ENCODE measurements at regions not wholly inside any gene's neighbourhood (a gene's known extent, or its start where the extent isn't known, plus 50 kb on each side); places are given as distances from the start of the nearest gene placed in this dataset.

DNA sequence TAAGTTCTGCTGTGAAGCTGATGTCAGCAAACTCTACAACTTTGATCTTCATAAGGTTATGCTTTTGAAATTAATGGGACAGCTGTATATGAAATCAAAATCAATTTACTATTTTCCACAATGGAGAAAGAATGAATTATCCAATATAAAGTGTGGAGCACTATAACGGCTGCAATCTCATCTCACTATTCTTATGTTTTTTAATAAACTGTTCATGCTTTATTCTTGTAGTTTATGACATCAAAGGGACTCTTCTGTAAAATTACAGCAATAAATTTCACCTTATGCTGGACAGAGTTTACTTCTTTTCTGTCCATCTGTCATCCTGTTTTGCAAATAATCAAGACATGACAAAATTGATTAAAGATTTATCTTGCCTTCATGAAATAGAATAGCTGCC is 192.5 kb downstream of the TECRL start:
- Histone ChIP-seq H3K36me3 (ENCODE audit: low read depth, missing control alignments) (no peaks in the 10 kb centered on the region), H3K27ac (no peak overlapping the region), H3K27me3 (no peaks in the 10 kb centered on the region), H3K9me3 (no peaks in the 10 kb centered on the region), H3K4me1 (no peaks in the 10 kb centered on the region), H3K4me3 (no peak overlapping the region)
- TF ChIP-seq, protein P1, sequence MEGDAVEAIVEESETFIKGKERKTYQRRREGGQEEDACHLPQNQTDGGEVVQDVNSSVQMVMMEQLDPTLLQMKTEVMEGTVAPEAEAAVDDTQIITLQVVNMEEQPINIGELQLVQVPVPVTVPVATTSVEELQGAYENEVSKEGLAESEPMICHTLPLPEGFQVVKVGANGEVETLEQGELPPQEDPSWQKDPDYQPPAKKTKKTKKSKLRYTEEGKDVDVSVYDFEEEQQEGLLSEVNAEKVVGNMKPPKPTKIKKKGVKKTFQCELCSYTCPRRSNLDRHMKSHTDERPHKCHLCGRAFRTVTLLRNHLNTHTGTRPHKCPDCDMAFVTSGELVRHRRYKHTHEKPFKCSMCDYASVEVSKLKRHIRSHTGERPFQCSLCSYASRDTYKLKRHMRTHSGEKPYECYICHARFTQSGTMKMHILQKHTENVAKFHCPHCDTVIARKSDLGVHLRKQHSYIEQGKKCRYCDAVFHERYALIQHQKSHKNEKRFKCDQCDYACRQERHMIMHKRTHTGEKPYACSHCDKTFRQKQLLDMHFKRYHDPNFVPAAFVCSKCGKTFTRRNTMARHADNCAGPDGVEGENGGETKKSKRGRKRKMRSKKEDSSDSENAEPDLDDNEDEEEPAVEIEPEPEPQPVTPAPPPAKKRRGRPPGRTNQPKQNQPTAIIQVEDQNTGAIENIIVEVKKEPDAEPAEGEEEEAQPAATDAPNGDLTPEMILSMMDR (IDR thresholded peaks at IDR 0.05), result no peak
- no peak for TF ChIP-seq POLR2A (IDR thresholded peaks at IDR 0.05)
- intact Hi-C loops (cut with DNase I; ENCODE audit: low total_unique reads), result no loop called here
- WGBS, 2 donors, result 77 to 83% methylated on average over 1 of the region's 1 CpG
- DNase-seq, result no peak

GRCh38 chr4:64205376-64205775 is 203.9 kb downstream of the TECRL start:
- TF ChIP-seq POLR2A (IDR thresholded peaks at IDR 0.05), result no peak
- TF ChIP-seq, protein P1 (IDR thresholded peaks at IDR 0.05), result no peak
- H3K27ac ChIP-seq, result no peak overlapping the region
- no peak for DNase-seq
- intact Hi-C loops (cut with DNase I; ENCODE audit: low total_unique reads), result no loop called here
- H3K4me1 ChIP-seq, result no peaks in the 10 kb centered on the region
- no peak overlapping the region for H3K4me3 ChIP-seq
- H3K36me3 ChIP-seq (ENCODE audit: low read depth, missing control alignments), result no peaks in the 10 kb centered on the region
- no peaks in the 10 kb centered on the region for H3K9me3 ChIP-seq
- no peaks in the 10 kb centered on the region for H3K27me3 ChIP-seq
- WGBS, 2 donors, result 75 to 85% methylated on average over 3 of the region's 3 CpGs

- H3K27ac ChIP-seq, result no peak overlapping the region
- no peak overlapping the region for H3K4me3 ChIP-seq
- intact Hi-C loops (cut with DNase I; ENCODE audit: low total_unique reads), result no loop called here
- WGBS, 2 donors, result 71 to 72% methylated on average over 2 of the region's 2 CpGs
- TF ChIP-seq POLR2A (IDR thresholded peaks at IDR 0.05), result no peak
- TF ChIP-seq, protein P1 (IDR thresholded peaks at IDR 0.05), result no peak
- no peaks in the 10 kb centered on the region for H3K4me1 ChIP-seq
- no peaks in the 10 kb centered on the region for H3K27me3 ChIP-seq
- H3K9me3 ChIP-seq, result no peaks in the 10 kb centered on the region
- H3K36me3 ChIP-seq (ENCODE audit: low read depth, missing control alignments), result no peaks in the 10 kb centered on the region
- DNase-seq, result no peak
Observed at GRCh38 chr4:64200001-64200555, 209.2 kb downstream of the TECRL start.

DNA sequence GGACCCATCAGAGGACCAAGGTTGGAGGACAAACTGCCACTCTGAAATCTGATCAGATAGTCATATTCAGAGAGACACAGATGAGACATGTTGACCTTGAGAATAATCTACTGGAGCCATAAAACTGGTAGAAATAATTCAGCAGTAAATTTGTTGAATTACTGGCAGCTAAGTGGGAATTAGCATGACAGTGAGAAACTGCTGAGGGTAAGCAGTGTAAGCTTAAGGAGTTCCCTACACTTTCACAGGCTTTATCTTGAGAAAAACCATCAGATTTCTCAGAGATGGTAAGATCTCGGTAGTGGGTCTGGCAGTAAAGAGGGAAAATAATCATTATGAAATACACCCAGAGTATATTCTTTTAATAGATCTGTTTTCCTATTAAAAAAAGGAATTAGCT is 213.7 kb downstream of the TECRL start:
- WGBS, 2 donors, result 55 to 75% methylated on average over 1 of the region's 1 CpG
- intact Hi-C loops (cut with DNase I; ENCODE audit: low total_unique reads), result no loop called here
- no peaks in the 10 kb centered on the region for H3K9me3 ChIP-seq
- no peaks in the 10 kb centered on the region for H3K27me3 ChIP-seq
- no peaks in the 10 kb centered on the region for H3K36me3 ChIP-seq (ENCODE audit: low read depth, missing control alignments)
- TF ChIP-seq, protein P1 (IDR thresholded peaks at IDR 0.05), result no peak
- no peak for TF ChIP-seq POLR2A (IDR thresholded peaks at IDR 0.05)
- DNase-seq, result no peak
- H3K27ac ChIP-seq, result no peak overlapping the region
- no peaks in the 10 kb centered on the region for H3K4me1 ChIP-seq
- H3K4me3 ChIP-seq, result no peak overlapping the region

GRCh38 chr4:64192731-64193412 is 216.4 kb downstream of the TECRL start:
- Histone ChIP-seq H3K27me3 (no peaks in the 10 kb centered on the region), H3K36me3 (ENCODE audit: low read depth, missing control alignments) (no peaks in the 10 kb centered on the region), H3K27ac (no peak overlapping the region), H3K4me3 (no peak overlapping the region), H3K4me1 (no peaks in the 10 kb centered on the region), H3K9me3 (no peaks in the 10 kb centered on the region)
- 63 to 66% methylated on average over 3 of the region's 3 CpGs for WGBS, 2 donors
- TF ChIP-seq, protein P1 (IDR thresholded peaks at IDR 0.05), result no peak
- no peak for TF ChIP-seq POLR2A (IDR thresholded peaks at IDR 0.05)
- no peak for DNase-seq
- intact Hi-C loops (cut with DNase I; ENCODE audit: low total_unique reads), result no loop called here

Data from testis (tissue), 2 donors.